C4-2B (cell line): ENCODE measurements at regions not wholly inside any gene's neighbourhood (a gene's known extent, or its start where the extent isn't known, plus 50 kb on each side); places are given as distances from the start of the nearest gene placed in this dataset.

Experiments used
- ZFX ChIP-seq: fragments of 450-650 bp; IDR thresholded peaks from 2 replicates; pipeline ENCODE4 v1.6.1; 2017
- TF ChIP-seq, protein P1 (sequence below): fragments of 450-650 bp; conservative IDR thresholded peaks from 2 replicates; pipeline ENCODE4 v1.5.1; 2017; ENCODE audit warnings: mild to moderate bottlenecking

DNA sequence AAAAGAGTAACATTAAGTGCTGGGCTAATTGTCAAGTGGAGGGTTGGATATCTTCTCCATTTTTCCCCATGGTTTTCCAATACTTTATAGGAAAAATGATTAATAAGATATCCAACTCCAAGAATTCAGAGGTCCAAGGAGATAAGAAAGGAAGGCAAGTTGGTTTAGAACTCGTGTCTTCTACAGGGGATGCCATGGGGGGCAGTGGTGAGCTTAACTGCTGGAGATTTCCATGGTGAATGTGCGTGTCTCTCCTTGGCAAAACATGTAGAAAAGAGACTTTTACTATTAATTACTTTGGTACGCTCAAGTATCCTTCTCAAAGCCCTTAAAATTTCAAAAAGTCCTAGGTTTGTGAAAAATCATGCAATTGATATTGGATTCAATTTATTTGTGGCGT is 982.9 kb upstream of the RBFOX1 start:
- TF ChIP-seq, protein P1, sequence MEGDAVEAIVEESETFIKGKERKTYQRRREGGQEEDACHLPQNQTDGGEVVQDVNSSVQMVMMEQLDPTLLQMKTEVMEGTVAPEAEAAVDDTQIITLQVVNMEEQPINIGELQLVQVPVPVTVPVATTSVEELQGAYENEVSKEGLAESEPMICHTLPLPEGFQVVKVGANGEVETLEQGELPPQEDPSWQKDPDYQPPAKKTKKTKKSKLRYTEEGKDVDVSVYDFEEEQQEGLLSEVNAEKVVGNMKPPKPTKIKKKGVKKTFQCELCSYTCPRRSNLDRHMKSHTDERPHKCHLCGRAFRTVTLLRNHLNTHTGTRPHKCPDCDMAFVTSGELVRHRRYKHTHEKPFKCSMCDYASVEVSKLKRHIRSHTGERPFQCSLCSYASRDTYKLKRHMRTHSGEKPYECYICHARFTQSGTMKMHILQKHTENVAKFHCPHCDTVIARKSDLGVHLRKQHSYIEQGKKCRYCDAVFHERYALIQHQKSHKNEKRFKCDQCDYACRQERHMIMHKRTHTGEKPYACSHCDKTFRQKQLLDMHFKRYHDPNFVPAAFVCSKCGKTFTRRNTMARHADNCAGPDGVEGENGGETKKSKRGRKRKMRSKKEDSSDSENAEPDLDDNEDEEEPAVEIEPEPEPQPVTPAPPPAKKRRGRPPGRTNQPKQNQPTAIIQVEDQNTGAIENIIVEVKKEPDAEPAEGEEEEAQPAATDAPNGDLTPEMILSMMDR, result no peak
- TF ChIP-seq ZFX, result no peak
